Activated CD4-positive, alpha-beta T cell treated with anti-CD3 and anti-CD28 coated beads, Interleukin-10, Interleukin-2, amounts not matched to agents 100 ng/mL and 50 ng/mL, durations not matched to agents 16 hours and 8 hours (primary cell): ENCODE measurements at regions not wholly inside any gene's neighbourhood (a gene's known extent, or its start where the extent isn't known, plus 50 kb on each side); places are given as distances from the start of the nearest gene placed in this dataset.
A peak's percentile ranks its signal among the peaks of the same experiment; 100 is the strongest.
"Not testable (repeated sequence)": the region's sequence is repeated elsewhere in the genome, so short reads cannot be mapped to it uniquely, and the experiment has no call there.

Source experiments
- DNase-seq: peaks from one replicate; pipeline ENCODE4 v3.0.0-alpha.2; 2020

DNA sequence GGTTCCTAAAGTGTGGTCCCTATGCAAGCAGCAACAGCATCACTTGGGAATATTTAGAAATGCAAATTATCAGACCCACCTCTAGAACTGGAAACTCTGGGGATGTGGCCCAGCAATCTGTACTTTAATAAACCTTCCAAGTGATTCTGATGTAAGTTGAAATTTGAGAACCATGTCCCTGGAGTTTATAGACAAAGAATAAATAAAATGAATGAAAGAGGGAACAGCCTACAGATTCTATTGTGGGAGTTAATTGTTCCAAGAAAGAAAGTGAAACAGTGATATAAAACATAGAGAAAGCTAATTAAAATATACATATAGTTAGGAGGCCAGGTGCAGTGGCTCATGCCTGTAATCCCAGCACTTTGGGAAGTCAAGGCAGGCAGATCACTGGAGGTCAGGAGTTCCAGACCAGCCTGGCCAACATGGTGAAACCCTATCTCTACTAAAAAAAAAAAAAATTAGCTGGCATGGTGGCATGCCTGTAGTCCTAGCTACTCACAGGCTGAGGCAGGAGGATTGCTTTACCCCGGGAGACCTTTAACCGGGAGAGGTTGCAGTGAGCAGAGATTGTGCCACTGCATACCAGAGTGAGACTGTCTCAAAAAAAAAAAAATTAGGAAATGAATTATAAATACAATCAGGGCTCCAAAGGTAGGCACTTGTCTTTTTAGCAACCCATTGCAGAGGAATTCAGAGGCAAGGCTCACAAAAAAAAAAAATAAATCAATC is 507.5 kb downstream of the NAV3 start:
- DNase-seq: no peak

DNA sequence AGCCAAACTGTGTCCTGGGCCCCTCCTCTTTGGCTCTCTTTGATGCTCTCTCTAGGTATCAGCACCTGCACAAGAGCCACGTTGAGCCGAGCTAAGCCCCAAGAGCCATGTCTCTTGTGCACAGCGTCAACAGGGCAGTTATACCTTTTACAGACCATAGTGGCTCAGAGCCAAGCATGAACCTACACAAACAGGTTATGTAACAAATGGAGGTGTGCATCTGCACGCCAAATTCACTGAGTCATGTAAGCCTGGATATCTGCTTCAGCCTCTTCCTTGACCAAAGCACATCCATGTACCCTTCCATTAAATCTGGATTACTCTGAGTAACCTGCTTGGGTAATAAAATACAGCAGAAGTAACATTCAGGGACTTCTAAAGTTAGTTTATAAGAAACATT is 509.7 kb downstream of the NAV3 start:
- DNase-seq: no peak

DNA sequence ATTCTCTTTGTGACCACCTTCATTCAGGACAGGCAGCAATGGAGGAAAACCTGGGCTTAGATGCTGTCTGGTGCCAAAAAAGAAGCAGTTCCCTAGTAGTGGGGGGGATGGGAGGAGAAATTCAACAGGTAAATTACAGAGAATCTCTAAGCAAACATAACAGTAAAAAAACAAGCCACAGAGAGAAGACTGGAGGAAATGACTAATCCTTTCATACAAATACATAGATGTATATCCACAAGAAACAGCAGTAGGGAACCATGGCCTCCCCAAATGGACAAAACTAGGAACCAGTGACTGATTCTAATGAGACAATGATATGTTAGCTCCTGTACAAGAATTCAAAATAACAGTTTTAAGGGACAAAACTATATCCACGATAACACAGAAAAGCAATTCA is 513.0 kb downstream of the NAV3 start:
- no peak for DNase-seq

DNA sequence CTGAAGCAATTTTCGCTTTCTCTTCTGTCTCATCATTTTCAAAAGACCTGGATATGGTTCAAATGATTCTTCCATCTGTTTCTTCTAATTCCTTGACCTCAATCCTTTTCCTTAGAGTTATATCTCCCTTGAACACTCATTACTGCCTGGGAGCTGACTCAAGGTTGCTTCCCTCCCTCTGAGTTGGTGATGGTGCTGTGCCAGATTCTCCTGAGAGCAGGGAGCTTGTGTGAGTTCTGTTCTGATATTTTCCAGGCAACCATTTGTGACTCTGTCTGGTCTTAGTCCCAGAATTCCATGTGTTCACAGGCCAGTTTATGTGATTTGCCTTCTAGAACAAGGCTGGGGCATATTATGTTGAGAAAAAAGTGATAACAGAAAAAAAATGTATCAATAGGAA is 505.1 kb upstream of the SYT1 start:
- no peak for DNase-seq

DNA sequence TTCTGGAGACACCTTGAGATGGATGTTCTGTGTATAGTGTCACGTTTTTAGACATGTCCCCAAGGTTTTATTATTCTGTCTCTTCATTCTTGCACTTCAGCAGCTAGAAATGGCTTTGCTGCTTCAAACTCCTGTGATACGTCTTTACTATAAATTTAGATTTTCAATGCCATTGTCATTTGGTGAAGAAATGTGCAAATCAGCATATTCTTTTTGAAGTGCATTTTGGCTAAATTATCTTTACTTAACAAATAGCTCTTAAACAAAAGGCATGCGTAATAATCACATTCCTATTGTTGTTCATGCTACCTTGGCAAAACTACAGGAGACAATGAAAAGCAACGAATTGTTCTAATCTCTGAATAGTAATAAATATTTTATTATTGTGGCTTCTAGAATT is 502.9 kb upstream of the SYT1 start:
- no peak for DNase-seq

DNA sequence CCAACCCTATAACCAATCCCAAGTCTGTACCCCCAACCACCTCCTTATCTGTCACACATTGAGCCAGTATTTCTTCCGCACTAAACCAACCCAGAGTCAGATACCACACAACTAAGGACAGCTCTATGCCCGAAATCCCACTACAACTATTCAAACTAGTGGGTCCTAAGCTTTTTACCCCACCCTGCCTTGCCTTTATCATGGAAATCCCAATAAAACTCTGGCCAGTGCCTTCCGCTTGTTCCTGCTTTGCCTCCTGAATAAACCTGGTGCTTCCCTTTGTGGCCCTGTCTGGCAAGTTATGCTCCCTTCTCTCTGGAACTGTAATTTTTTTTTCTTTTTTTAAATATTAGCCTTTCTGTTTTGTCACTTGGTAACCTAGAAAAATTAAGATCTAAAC is 493.3 kb upstream of the SYT1 start:
- DNase-seq: no peak

DNA sequence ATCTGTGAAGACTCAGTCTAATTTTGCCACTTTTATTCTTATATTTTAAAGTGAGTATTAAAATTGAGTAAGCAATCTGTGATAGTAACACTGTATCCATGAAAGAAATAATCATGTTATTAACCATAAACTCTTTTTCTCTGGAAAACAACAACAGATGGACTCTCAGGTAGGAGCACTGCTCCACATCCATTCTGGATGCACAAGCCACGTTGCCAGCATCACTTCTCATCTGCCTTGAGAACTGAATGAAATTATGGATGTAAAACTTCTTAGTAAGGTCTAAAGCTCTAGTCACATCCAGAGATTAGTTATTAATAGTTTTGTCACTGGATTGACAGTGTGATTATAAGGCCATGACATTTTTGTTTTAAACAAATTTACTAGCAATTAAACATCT is 489.1 kb upstream of the SYT1 start:
- no peak for DNase-seq

DNA sequence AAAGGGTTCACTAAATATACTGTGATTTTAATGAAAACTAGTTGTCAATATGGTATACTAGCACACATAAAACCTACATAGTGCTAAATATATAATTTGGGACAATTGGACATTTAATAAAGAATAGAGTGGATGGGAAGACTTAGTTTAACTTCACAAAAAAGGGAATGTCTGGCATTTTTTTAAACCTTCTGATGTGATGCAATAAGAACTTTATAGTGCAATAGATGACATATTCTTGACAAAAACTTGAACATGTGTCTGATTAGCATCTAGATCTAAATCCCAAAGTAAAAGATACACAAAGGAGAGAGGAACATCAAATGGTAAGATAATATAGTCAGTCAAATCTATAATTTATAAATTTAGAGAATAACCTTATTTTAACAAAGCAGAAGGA is 488.3 kb upstream of the SYT1 start:
- DNase-seq: no peak

DNA sequence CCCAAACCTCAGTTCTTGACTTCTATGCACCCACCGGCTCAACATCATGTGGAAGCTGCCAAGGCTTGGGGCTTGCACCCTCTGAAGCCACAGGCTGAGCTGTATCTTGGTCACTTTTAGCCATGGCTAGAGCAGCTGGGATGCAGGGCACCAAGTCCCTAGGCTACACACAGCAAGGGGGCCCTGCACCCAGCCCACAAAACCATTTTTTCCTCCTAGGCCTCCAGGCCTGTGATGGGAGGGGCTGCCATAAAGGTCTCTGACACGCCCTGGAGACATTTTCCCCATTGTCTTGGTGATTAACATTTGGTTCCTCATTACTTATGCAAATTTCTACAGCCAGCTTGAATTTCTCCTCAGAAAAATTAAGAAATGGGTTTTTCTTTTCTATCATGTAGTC is 485.5 kb upstream of the SYT1 start:
- not testable (repeated sequence) for DNase-seq

DNA sequence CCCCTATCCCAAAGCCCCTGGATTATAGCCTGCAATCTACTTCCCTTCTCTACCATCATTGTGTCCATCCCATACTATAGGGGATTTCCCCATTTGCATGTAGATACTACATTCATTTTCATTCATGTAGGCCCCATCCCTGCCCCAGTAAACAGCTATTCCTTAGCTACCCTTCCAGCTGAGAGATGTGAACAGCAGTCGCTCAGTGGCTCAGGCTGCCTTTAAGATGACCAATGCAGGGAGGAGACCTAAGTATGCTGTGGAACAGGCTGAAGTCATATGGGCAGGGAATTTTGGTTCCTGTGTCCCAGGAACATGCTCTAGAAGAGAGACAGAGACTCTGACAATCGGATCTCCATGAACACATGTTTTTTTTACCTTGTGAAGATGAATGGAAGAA is 481.2 kb upstream of the SYT1 start:
- DNase-seq: no peak

DNA sequence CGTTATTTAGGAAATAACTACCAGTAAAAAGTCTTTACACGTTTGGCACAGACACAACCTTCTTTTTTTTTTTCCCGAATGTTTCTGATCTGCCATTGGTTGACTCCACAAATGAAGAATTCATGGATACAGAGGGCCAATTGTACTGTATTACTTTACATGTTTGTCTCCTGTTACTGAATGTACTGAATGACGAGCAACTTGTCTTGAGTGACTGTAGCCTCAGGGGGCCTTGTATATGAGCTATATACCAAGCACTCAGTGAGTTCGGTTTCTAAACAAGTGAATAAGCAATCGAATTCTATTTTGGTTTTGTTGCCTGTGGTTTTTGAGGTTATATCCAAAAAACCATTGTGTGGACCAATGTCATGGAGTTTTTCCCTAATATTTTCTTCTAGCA is 480.0 kb upstream of the SYT1 start:
- no peak for DNase-seq

DNA sequence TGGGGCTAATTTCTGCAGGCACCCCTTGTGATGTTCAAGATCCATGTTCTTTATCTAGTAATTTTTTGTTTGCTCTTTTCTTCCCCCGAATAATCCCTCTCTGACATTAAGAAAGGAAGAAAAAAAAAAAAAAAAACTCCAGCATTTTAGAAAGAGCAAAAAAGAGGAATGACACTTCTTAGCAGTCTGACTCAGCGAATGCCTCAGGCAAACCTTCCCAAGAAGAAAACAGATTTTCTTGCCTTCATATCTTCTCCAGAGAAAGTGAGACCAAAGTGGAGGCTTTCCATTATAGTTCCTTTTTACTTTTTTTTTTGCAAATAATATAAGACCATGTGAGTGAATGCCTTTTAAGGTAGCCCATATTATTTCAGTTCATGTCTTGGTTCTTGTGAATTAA is 479.0 kb upstream of the SYT1 start:
- DNase-seq: no peak

DNA sequence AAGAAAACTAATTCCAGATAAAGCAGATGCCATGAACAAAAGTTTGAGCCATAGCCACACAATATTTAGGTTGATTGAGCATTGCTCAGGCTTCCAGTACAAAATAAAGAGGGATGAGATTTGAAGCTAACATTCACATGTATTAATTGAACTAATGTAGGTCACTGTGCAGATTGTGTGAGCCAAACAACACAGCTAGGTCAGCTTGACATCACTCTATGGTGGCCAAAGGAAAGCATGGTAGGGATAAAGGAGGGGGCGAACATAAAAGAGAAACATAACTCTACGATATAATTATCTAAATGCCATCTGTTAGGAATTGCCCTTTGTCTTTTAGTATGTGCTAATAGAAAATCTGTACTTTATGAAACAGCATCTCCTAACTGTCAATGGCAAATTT is 477.7 kb upstream of the SYT1 start:
- no peak for DNase-seq

DNA sequence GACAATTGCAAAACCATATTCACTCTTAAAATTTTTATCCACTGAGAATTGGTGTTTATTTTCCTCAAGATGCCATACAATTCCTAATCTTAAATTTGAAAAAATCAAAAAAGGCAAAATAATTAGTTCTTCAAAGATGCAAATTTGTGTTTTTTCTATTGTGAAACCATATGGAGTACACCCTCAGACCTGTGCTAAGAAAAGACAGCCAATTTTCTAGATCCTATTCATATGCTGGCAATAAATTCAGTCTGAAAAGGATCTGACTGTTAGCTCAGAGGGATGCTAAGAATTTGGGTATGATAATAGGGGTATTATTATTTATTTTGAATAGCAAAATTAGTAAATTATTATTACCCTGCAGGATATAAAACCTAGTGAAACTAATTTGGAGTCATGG is 476.9 kb upstream of the SYT1 start:
- no peak for DNase-seq

DNA sequence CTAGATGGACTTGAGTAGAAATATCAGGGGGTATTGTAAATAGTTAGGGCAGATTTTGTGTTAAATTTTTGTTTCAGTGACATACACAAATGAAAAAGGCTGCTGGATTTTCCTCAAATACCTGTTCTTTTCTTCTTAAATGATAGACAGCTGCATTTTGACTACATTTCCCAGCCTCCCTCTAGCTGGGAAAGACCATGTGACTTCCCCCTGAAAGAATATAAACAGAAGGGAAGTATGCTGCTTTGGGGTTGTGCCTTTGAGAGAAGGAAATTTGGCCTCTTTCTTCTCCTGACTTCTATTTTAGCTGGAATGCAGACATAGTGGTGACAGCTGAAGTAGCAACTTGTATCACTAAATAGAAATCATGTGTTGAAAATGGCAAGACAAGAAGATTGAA is 476.1 kb upstream of the SYT1 start:
- DNase-seq: no peak

DNA sequence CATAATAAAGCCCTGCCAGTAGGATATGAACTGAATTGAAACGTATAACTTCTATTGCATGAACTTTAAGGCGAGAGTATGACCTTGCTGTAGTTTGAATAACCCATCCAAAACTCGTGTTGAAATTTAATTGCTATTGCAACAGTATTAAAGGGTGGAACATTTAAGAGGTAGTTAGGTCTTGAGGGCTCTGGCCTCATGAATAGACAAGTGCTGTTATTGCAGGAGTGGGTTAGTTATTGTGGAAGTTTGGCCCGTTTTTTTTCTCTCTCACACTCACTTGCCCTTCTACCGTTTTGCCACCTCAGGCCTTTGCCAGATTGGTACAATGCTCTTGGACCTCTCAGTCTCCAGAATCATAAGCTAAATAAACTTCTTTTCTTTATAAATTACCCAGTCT is 473.7 kb upstream of the SYT1 start:
- DNase-seq: no peak

DNA sequence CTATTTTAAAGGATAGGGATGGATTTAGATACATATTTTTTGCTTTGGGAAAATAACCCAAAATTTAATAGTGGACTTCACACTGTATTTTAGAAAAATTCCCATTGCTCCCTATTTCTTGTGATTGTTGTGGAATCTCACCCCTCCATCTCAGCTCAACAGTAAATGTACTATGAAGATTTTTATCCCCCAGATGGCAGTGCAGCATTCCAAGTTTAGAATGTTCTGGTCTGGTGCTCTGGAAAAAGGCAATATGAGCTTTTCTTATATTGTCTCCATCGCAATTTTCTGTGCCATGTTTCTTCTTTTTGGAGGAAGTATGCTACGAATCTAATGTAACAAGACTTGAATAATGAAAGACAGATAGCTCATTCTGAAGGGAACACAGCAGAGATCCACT is 471.7 kb upstream of the SYT1 start:
- no peak for DNase-seq

DNA sequence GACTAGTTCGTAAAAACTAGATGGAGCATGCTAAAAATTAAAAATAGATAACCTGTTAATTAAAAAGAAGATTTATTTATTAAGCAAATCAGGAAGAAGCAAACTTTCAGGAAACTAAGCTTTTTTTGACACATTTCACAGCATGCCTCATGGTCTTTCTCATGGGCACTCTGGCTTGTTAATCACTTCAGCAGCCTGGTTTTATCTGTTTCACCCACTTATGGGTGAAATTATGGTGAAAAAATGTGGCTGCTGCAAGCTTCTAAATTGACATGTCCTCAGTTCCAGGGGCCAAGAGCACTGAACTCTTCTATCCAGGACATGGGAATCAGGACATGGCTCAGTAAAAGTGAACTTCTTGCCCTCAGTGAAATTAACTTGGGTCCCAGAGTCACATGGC is 468.6 kb upstream of the SYT1 start:
- no peak for DNase-seq

DNA sequence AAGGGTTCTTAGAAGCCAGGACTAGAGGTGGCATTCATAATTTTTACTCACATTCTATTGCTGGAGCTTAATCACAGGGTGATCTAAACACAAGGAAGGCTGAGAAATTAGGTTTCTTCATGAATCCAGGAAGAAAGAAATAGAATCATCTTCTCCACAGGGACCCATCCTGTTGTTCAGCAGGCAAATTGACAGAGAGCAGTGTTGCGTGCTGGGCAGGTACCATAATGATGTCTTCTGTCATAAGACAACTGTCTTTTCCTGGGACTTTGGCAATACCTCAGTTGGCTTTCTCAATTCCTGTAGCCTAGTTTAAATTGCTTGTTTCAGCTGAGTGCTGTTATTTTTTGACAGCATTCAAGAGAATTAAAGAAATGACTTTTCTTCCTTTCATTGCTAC is 468.0 kb upstream of the SYT1 start:
- DNase-seq: no peak

DNA sequence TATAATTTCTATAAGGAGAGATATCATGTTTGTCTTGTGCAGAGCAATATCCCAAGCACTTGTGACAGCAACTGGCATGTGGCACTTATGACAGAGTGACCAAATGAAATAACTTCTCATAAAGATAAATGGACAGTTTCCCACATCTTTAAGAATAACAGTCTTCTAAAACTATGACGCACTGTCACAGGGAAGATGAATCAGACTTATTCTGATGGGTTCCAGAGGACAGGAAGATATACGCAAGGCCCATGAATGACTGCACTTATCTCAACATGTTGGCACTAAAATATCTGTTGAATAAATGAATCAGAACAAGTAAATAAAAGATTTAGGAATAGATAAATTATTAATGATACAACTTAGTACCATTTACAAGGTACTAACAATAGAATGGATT is 465.8 kb upstream of the SYT1 start:
- DNase-seq: no peak

DNA sequence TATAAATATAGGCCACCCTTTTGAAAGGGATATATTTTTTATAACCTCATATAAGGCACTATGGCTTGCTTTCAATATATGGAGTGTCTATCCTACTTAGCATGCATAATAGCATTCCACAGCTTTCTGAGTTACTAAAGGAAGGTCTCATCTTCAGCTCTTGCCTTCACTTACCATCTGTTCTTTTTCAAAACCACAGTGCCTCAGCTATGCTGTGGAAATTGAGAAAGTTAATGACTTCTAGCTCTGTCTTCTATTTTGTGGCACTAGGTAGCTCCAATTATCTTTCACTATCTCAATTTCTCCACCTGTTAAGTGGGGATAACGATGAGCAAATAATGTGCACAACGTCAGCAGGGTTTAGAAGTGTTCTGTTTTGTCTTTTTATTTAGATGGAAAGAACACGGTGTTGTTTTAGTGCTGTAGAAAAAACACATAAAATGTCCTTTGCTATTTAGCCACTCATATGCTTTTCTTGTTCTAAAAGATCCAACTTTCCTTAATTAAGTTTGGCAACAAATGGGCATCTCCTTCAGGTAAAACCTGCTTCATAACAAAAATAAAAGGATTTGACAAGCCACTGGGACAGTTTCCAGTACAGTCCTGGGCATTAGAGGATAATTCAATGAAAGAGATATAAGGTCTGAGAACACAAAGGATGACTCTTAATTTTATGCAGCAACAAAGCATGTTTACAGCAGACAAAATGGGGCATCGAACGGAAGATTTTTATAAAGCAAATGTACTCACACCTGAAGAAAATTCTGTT is 462.0 kb upstream of the SYT1 start:
- DNase-seq: no peak

DNA sequence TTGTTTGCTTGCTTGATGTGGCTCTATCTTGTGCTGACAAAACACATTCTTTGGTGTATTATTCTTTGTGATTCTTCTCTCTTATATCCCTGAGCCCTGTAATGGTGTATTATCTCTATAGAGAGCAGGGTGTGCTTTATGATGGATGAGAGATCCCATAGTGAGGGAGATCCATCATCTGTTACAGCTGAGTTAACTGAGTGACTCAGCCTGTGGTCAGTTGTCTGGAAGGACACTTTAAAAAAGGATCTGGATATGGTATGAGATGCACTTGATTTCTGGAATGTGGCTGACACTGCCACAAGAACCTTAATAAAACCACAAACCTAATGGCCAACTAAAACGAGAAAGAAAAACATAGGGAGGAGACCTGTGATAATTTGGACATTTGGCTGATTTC is 461.4 kb upstream of the SYT1 start:
- no peak for DNase-seq

DNA sequence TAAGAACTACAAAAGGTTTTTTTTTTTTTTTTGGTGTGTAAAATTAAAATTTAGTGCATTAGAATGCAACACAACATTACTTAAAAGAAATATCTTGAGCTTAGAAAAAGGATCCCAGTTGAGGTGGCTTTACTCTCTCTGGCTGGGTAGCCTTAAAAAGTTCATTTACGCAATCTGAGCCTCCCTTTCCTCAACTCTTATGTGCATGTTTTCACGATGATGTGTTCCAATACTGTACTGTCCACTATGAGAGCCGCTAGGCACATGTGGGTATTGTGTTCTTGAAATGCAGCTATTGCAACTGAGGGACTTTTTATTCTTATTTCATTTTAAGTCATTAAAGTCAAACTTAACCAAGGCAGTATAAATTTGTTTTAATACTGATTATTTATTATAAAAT is 460.9 kb upstream of the SYT1 start:
- no peak for DNase-seq

DNA sequence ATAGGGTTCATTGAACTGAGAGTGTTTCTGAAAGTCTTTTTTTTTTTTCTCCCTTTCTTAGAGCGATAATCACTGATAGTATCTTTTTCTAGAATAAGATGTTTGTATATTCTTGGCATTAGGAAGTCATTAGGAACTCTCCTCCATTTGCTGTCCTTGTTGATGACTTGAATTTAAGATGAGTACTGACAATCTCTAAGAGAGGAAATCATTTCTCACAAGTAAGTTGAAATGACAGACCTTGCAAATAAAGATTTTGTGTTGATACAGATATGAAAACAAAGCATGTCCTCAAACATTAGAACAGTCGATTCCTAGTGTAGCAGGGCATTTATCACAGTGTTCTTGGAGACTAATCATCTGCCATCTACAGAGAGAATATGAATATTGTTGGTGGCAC is 458.4 kb upstream of the SYT1 start:
- DNase-seq: no peak

DNA sequence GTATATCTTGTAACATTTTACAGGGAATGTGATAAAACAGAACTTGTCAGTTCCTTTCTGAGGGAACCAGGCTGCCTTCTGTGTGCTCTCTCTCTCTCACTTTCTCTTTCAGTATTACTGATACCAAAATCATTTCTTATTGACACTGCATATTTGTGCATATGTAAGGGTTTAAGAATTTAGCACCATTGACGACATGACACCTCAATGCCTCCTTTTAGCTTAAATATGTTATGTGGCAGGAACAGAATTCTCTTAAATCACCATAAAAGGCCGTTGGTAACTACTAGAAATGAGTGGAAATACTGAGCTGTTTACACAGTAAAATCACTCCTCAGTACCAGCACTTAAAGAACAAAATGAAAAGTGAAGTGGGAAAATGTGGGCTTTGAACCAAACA is 457.7 kb upstream of the SYT1 start:
- DNase-seq: peak; percentile 7
